GM21737 (cell line): ENCODE measurements at regions not wholly inside any gene's neighbourhood (a gene's known extent, or its start where the extent isn't known, plus 50 kb on each side); places are given as distances from the start of the nearest gene placed in this dataset.

Experiments
- ATAC-seq: cut with Tn5 transposase; IDR thresholded peaks from one replicate; pipeline ENCODE4 v1.9.1; 2021; ENCODE audit warnings: mild to moderate bottlenecking, moderate library complexity; ENCODE audit not compliant: unreplicated experiment

DNA sequence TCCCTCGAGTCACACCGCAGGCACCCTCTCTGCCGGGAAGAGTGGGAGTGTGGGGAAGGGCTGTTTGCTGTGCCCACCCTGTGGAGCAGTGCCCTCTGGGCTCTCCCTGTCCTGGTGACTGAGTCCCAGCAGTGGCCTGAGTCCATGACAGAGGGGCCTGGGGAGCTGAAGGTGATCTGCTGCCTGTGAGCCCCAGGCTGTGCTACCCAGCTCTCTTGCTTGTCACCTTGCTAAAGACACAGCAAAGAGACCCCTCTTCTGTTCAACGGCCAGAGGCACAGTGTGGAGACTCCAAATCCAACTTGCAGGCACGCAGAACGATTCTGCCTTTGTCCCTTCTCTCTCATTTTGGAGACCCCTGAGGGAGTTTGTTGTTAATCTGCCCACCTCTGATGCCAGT is 232.6 kb downstream of the OPA1 start:
- no peak for ATAC-seq

GRCh38 chr3:193826159-193826795 is 233.3 kb downstream of the OPA1 start:
- ATAC-seq = no peak

- no peak for ATAC-seq
Observed at GRCh38 chr3:193827040-193827669, 234.1 kb downstream of the OPA1 start.

- no peak for ATAC-seq
Observed at GRCh38 chr3:193827871-193828270, 234.9 kb downstream of the OPA1 start.

GRCh38 chr3:193828477-193828876 is 235.5 kb downstream of the OPA1 start:
- ATAC-seq = no peak

DNA sequence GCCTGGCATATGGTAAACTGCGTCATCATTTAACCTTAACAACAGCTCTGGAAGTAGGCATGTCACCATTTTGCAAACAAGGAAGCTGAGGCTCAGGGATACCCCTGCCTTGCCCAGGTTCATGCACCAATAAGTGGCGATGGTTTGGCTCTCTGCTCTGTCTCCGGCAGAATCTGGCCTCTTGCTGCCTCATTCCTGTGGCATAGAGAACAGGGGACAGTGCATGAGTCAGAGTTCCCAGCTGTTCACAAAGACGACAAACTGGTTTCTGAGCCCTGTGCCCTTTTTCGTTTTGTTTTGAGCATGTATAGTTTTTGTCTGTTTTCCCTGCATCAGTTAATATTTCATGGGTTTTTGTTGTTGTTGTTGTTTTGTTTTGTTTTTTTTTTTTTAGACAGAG is 236.8 kb downstream of the OPA1 start:
- no peak for ATAC-seq

GRCh38 chr3:193830791-193831191 is 237.8 kb downstream of the OPA1 start:
- ATAC-seq = no peak

DNA sequence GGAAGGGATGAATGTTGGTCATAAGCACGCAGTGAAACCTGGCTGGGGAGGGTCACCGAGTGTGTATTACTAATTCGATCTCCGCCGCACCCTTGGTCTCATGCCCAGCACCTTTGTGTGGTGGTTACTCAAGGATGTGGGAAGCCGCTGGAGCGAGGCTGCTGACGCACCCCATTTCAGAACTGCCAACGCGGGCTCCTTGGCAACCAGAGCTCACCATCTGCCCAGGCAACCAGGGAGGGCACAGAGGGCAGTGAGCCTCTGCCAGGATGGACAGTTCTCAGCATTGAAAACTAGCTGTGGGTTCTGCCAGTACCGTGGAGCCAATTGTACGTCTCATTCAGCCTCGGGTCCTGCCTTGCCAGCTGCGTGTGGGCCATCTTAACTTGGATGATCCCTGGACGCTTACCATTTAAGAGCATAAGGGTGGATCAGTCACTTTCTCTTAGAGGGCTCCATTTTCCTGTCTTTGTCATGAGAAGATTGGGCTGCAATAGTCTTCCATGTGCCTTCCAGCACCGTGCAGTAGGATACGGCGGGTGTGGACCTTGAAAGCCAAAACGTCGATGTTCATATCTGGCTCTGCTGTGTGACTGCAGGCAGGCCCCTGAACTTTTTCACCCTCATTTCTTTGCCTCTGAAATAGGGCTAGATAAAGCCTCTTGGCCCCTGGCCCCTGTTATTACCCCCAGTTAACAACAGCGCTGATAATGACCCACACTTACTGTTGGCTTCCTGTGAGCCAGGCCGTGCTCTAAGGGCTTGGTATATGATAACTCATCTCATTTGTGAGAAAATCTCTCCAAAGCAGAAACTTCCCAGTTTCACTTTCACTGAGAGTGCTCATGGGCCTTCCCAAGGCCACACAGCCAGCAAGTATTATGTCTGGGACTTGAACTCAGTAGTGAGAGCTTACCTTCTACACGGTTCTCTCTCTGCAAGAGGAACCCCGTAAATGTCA is 238.8 kb downstream of the OPA1 start:
- peak; percentile 49 for ATAC-seq

DNA sequence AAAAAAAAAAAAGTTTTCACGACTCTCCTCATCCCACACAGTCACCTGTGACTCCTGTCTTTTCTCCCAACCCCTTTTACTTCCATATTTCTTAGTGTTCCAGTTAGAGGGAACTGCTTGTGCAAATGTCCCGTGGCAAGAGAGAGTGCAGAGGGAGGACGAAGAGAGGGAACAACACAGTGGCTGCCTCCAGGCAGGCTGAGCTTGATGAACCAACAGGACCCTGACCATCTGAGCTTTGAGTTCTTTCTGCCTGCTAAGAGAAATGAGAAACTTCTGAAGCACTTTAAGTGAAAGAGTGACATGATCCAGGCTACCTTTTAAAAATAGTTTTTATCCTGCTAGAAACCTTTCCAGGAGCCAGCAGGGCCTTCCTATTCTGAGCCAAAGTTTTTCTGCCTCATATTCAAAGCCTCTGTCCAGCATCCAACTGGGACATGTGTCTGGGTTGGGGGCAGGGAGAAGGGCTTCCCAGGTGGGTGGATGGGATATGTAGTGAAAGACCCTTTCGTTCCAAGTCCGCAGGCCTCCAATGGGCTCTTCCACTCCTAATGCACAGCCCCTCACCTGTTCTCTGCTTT is 239.9 kb downstream of the OPA1 start:
- ATAC-seq = no peak

DNA sequence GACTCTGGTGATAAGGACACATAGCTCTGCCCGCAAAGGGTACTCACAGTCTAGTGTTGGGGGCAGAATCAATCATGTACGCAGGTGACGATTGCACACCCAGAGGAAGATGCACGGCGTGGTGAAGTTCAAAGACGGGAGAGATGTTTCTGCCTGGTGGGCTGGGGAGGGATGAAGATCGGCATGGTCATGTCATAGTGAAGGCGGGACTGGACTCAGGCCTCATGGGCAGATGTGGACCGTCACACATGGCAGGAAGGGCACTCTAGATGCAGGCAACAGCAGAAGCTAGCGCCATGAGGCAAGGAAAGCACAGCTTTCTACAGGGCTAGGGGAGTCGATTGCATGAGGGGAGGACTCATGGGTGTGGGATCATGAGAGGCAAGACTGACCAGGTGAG is 240.6 kb downstream of the OPA1 start:
- ATAC-seq = no peak

GRCh38 chr3:193835414-193835813 is 242.4 kb downstream of the OPA1 start:
- ATAC-seq = no peak

GRCh38 chr3:193836511-193836910 is 243.5 kb downstream of the OPA1 start:
- no peak for ATAC-seq

DNA sequence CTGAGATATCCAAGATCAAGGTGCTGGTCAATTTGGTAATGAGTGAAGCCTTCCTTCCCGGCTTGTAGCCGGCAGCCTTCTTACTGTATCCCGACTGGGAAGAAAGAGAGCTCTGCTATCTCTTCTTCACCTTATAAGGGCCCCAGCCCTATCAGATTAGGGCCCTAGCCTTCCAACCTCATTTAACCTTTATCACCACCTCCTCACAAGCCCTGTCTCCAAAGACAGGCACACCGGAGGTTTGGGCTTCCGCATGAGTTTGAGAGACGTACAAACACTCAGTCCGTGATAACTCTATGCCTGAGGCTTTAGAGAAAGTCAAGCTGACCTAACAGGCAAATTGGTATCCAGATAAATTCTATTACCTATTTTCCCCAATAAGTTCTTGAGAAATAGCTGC is 243.9 kb downstream of the OPA1 start:
- ATAC-seq = no peak

- ATAC-seq = no peak
Observed at GRCh38 chr3:193837347-193837827, 244.4 kb downstream of the OPA1 start.

GRCh38 chr3:193840111-193840641 is 247.2 kb downstream of the OPA1 start:
- ATAC-seq = no peak

GRCh38 chr3:193841581-193841980 is 248.6 kb downstream of the OPA1 start:
- ATAC-seq = no peak

- ATAC-seq = no peak
Observed at GRCh38 chr3:193842029-193842798, 249.2 kb downstream of the OPA1 start.

- ATAC-seq = no peak
Observed at GRCh38 chr3:193842832-193843473, 249.9 kb downstream of the OPA1 start.

DNA sequence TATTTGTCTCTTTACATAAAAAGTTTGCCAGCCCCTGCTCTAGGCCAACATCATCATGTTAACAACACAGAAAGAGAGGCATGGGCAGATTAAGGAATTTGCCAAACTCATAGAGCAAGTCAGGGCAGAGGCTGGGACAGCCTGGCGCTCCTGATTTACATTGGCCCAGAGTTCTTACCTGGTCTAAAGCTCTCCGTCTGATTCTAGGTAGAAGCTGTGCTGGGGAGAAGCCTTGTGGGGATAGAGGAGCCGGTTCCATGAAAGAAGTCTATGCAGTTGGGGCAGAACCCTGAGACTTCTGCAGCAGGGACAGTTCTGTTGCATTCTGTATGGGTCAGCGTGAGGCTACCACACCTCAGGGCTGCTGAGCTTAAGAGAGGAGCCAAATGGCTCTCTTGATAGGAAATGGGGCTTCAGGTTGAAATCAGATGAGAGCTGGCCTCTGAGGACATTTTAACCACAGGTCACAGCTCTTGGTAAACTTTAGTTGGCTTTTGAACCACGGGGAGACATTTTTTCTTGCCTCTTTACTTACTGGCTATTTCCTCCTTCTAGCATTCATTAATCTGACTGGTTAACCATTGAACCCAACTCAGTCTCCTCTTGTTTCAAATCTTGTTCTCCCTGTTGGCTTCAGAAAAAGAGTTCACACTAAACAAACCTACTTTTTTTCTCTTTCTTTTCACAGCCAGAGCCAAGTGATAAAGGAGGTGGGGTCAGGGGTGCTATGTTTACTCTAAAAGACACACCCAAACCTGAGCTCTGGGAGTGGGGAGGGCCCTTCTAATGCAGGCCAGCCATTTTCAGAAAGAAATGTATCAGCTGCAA is 250.7 kb downstream of the OPA1 start:
- peak; percentile 64 for ATAC-seq
